A673 (cell line): ENCODE measurements at regions not wholly inside any gene's neighbourhood (a gene's known extent, or its start where the extent isn't known, plus 50 kb on each side); places are given as distances from the start of the nearest gene placed in this dataset.

Experiments
- BruUV-seq: library from RNA; stranded (reverse); fragments of 400-500 nt; replicated peaks from 2 replicates; lab custom pipeline; 2021; lab: Mats Ljungman, UMichigan
- CTCF ChIA-PET: fragments of 300-600 bp; sonication (Branson Sonifier 250); formaldehyde crosslinking; loops from one replicate; lab custom pipeline; 2022; ENCODE audit warnings: antibody characterized with exemption; lab: Charles Lee
- POLR2A ChIA-PET: fragments of 300-600 bp; sonication (Branson Sonifier 250); formaldehyde crosslinking; loops from one replicate; lab custom pipeline; 2022; ENCODE audit warnings: antibody characterized with exemption; ENCODE audit not compliant: low non-redundant PET; lab: Charles Lee
- DNase-seq: peaks from one replicate; pipeline ENCODE4 v3.0.0-alpha.2; 2015; ENCODE audit warnings: low spot score
- H3K27ac ChIP-seq: fragments of 200-600 bp; sonication (generic); 2 replicates; pipeline ENCODE4 v1.5.1; 2016; ENCODE audit warnings: mixed run types, low read depth, mild to moderate bottlenecking, mixed read lengths, antibody characterized with exemption, low read length; ENCODE audit not compliant: poor library complexity, severe bottlenecking
- H3K27me3 ChIP-seq: fragments of 200-600 bp; sonication (generic); replicated peaks from 2 replicates; pipeline ENCODE4 v1.6.1; 2017; ENCODE audit warnings: mixed run types, low read depth, mild to moderate bottlenecking, mixed read lengths, antibody characterized with exemption, low read length; ENCODE audit not compliant: insufficient read depth, poor library complexity
- H3K36me3 ChIP-seq: fragments of 200-600 bp; sonication (generic); 2 replicates; pipeline ENCODE4 v1.6.1; 2016; ENCODE audit warnings: mixed run types, mild to moderate bottlenecking, mixed read lengths, antibody characterized with exemption, low read length; ENCODE audit not compliant: insufficient read depth, poor library complexity, severe bottlenecking
- H3K4me1 ChIP-seq: fragments of 200-600 bp; sonication (generic); 2 replicates; pipeline ENCODE4 v1.6.1; 2017; ENCODE audit warnings: mixed run types, mild to moderate bottlenecking, mixed read lengths, antibody characterized with exemption, low read length; ENCODE audit not compliant: insufficient read depth, poor library complexity, severe bottlenecking
- H3K4me3 ChIP-seq: fragments of 200-600 bp; sonication (generic); 2 replicates; pipeline ENCODE4 v1.5.1; 2016; ENCODE audit warnings: low read depth, mixed run types, mild to moderate bottlenecking, mixed read lengths, low read length; ENCODE audit not compliant: poor library complexity, severe bottlenecking
- H3K9me3 ChIP-seq: fragments of 200-600 bp; sonication (generic); 2 replicates; pipeline ENCODE4 v1.6.1; 2016; ENCODE audit warnings: mixed run types, low read depth, mild to moderate bottlenecking, mixed read lengths, antibody characterized with exemption, low read length; ENCODE audit not compliant: poor library complexity, severe bottlenecking
- CTCF ChIP-seq: fragments of 300-800, 200-600 bp; sonication (generic); conservative IDR thresholded peaks from 2 replicates; pipeline ENCODE4 v1.5.1; 2017; ENCODE audit warnings: low read depth, mild to moderate bottlenecking, antibody characterized with exemption, low read length, moderate library complexity, mixed read lengths
- EZH2 ChIP-seq: fragments of 200-600 bp; sonication (generic); IDR thresholded peaks from 2 replicates; pipeline ENCODE4 v1.6.1; 2017; ENCODE audit warnings: borderline replicate concordance, low read depth, mild to moderate bottlenecking, mixed read lengths, antibody characterized with exemption, low read length; ENCODE audit not compliant: poor library complexity, severe bottlenecking
- intact Hi-C: fragments of 100-400 bp; cut with micrococcal nuclease; formaldehyde crosslinking; loops from one replicate; pipeline ENCODE4 v1.10.0; 2022; ENCODE audit not compliant: unreplicated experiment

DNA sequence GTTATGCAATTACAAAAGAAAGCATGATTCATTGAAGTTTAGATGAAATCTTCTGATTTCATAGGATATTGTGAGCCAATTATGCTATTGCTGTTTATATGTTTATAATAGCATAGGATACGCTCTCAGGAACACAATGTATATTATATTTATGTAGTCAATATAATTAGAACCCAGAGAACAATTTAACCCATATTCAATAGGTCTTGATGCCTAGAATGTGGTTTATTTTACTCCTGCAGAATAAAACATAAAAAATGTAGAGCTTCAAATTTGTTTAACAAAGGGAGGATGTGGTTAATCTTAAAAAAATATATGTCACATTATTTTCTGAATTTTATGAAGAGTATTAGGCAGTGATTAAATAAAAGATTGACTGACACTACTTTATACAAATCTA, 380.8 kb upstream of the SPRY2 start:
- no peak overlapping the region for H3K27ac ChIP-seq
- DNase-seq, result no peak
- H3K4me3 ChIP-seq, result no peak overlapping the region
- no peaks in the 10 kb centered on the region for H3K27me3 ChIP-seq
- intact Hi-C loops, result no loop called here
- CTCF ChIA-PET, result no interaction called here
- no peak for TF ChIP-seq EZH2
- TF ChIP-seq CTCF, result no peak
- no TSS peak for BruUV-seq
- H3K9me3 ChIP-seq, result no peaks in the 10 kb centered on the region
- POLR2A ChIA-PET, result no interaction called here
- H3K36me3 ChIP-seq, result no peaks in the 10 kb centered on the region
- no peaks in the 10 kb centered on the region for H3K4me1 ChIP-seq

- ChIA-PET POLR2A (no interaction called here), CTCF (no interaction called here)
- no peaks in the 10 kb centered on the region for H3K27me3 ChIP-seq
- no peaks in the 10 kb centered on the region for H3K36me3 ChIP-seq
- no peaks in the 10 kb centered on the region for H3K9me3 ChIP-seq
- no peak overlapping the region for H3K4me3 ChIP-seq
- no peak for DNase-seq
- no peak for TF ChIP-seq EZH2
- TF ChIP-seq CTCF, result no peak
- intact Hi-C loops, result no loop called here
- no peaks in the 10 kb centered on the region for H3K4me1 ChIP-seq
- H3K27ac ChIP-seq, result no peak overlapping the region
- BruUV-seq, result no TSS peak
Observed at GRCh38 chr13:80718970-80719369, 378.0 kb upstream of the SPRY2 start.

GRCh38 chr13:80717776-80718175, 376.9 kb upstream of the SPRY2 start:
- no peak for DNase-seq
- Histone ChIP-seq H3K27ac (no peak overlapping the region), H3K36me3 (no peaks in the 10 kb centered on the region), H3K9me3 (no peaks in the 10 kb centered on the region), H3K4me3 (no peak overlapping the region), H3K4me1 (no peaks in the 10 kb centered on the region), H3K27me3 (no peaks in the 10 kb centered on the region)
- BruUV-seq, result no TSS peak
- POLR2A ChIA-PET, result no interaction called here
- intact Hi-C loops, result no loop called here
- CTCF ChIA-PET, result no interaction called here
- TF ChIP-seq CTCF, result no peak
- TF ChIP-seq EZH2, result no peak
